PFSK-1 (cell line): ENCODE measurements at regions not wholly inside any gene's neighbourhood (a gene's known extent, or its start where the extent isn't known, plus 50 kb on each side); places are given as distances from the start of the nearest gene placed in this dataset.

Source experiments
- POLR2AphosphoS5 ChIP-seq: IDR thresholded peaks from 2 replicates; pipeline ENCODE4 v1.6.1; 2012; ENCODE audit warnings: low read depth, mild to moderate bottlenecking, control low read depth, low read length, moderate library complexity
- TF ChIP-seq, protein P1 (sequence below), 2 experiments: IDR thresholded peaks; 2 replicates each; pipeline versions ENCODE4 v1.6.1 to v1.8.0; 2011 to 2012; ENCODE audit warnings: low read depth in 2 of 2, low read length in 2 of 2, control low read depth in 1 of 2, inconsistent platforms in 1 of 2, mild to moderate bottlenecking in 1 of 2, moderate library complexity in 1 of 2; ENCODE audit not compliant: insufficient read depth in 1 of 2

DNA sequence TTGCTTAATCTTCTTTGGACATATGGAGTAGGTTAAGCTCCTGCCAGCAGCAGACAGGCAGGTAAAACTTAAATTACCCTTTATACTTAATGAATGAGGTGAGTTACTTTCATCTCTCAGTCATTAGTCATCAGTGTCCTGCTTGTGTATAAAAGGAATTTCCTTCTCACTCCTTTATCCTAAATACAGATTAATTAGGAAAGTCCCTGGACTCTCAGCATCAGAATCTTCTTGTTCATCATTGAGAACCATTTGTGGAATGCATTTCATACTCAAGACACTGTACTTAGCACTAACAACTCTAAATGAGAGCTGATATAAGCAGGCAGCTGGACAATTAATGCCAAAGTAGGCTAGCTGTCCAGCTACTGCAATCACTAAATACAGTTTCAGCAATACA lies 630.4 kb downstream of the METTL15 start:
- no peak for TF ChIP-seq POLR2AphosphoS5
- TF ChIP-seq, protein P1, sequence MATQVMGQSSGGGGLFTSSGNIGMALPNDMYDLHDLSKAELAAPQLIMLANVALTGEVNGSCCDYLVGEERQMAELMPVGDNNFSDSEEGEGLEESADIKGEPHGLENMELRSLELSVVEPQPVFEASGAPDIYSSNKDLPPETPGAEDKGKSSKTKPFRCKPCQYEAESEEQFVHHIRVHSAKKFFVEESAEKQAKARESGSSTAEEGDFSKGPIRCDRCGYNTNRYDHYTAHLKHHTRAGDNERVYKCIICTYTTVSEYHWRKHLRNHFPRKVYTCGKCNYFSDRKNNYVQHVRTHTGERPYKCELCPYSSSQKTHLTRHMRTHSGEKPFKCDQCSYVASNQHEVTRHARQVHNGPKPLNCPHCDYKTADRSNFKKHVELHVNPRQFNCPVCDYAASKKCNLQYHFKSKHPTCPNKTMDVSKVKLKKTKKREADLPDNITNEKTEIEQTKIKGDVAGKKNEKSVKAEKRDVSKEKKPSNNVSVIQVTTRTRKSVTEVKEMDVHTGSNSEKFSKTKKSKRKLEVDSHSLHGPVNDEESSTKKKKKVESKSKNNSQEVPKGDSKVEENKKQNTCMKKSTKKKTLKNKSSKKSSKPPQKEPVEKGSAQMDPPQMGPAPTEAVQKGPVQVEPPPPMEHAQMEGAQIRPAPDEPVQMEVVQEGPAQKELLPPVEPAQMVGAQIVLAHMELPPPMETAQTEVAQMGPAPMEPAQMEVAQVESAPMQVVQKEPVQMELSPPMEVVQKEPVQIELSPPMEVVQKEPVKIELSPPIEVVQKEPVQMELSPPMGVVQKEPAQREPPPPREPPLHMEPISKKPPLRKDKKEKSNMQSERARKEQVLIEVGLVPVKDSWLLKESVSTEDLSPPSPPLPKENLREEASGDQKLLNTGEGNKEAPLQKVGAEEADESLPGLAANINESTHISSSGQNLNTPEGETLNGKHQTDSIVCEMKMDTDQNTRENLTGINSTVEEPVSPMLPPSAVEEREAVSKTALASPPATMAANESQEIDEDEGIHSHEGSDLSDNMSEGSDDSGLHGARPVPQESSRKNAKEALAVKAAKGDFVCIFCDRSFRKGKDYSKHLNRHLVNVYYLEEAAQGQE (IDR thresholded peaks at IDR 0.05; ENCODE audit: insufficient read depth in 1 of 2, low read depth in 2 of 2, low read length in 2 of 2), result no peak
